ENCODE measurements at regions not wholly inside any gene's neighbourhood (a gene's known extent, or its start where the extent isn't known, plus 50 kb on each side); places are given as distances from the start of the nearest gene placed in this dataset.

DNA sequence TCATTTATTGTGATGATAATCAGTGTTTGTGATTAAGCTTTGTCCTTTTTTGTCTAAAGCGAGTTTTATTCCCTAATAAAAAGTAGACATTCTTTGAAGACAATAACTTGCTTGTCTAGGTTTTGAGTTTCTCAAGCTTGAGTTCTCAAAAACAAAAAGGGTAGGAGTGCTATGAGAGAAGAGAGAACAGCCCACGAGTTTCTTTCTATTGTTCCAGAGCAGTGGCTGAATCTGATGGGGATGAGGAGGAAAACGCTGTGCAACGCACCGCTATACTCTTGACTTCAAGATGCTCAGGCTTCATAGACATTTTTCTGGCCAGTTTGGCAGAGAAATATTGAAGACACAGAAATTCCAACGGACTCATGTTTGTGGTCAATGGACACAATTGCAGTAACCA, 669.8 kb upstream of the B3GALT2 start:
- no peak overlapping the region for H3K4me3 ChIP-seq (ENCODE audit: low read length in 3 of 3)
- H3K9ac ChIP-seq (ENCODE audit: low read length in 3 of 3), result no peak overlapping the region
- H3K9me3 ChIP-seq (ENCODE audit: control insufficient read depth in 2 of 3, insufficient read depth in 1 of 3, low read length in 3 of 3), result no peaks in the 10 kb centered on the region
- FAIRE-seq (no peak), DNase-seq (no peak)
- no peak for TF ChIP-seq CTCF (IDR thresholded peaks at IDR 0.05; ENCODE audit: borderline replicate concordance, extremely low read depth, insufficient read depth)
- intact Hi-C loops (cut with DNase I), result no loop called here
- H3K27me3 ChIP-seq (ENCODE audit: control insufficient read depth, insufficient read depth, low read length), result no peaks in the 10 kb centered on the region
- no peaks in the 10 kb centered on the region for H3K36me3 ChIP-seq (ENCODE audit: control insufficient read depth in 2 of 3, insufficient read depth in 3 of 3, low read length in 3 of 3)
- H3K27ac ChIP-seq (ENCODE audit: low read depth in 2 of 2, low read length in 2 of 2), result no peak overlapping the region
- no peaks in the 10 kb centered on the region for H3K4me1 ChIP-seq (ENCODE audit: control insufficient read depth in 2 of 3, insufficient read depth in 2 of 3, low read depth in 1 of 3, low read length in 3 of 3)

- H3K27ac ChIP-seq (ENCODE audit: low read depth in 2 of 2, low read length in 2 of 2), result no peak overlapping the region
- no peaks in the 10 kb centered on the region for H3K9me3 ChIP-seq (ENCODE audit: control insufficient read depth in 2 of 3, insufficient read depth in 1 of 3, low read length in 3 of 3)
- DNase-seq, result no peak
- no peak overlapping the region for H3K4me3 ChIP-seq (ENCODE audit: low read length in 3 of 3)
- H3K36me3 ChIP-seq (ENCODE audit: control insufficient read depth in 2 of 3, insufficient read depth in 3 of 3, low read length in 3 of 3), result no peaks in the 10 kb centered on the region
- intact Hi-C loops (cut with DNase I), result no loop called here
- H3K9ac ChIP-seq (ENCODE audit: low read length in 3 of 3), result no peak overlapping the region
- TF ChIP-seq CTCF (IDR thresholded peaks at IDR 0.05; ENCODE audit: borderline replicate concordance, extremely low read depth, insufficient read depth), result no peak
- H3K4me1 ChIP-seq (ENCODE audit: control insufficient read depth in 2 of 3, insufficient read depth in 2 of 3, low read depth in 1 of 3, low read length in 3 of 3), result no peaks in the 10 kb centered on the region
- FAIRE-seq, result no peak
- H3K27me3 ChIP-seq (ENCODE audit: control insufficient read depth, insufficient read depth, low read length), result no peaks in the 10 kb centered on the region
Measured at GRCh38 chr1:193850745-193851144, 664.3 kb upstream of the B3GALT2 start.

- no peak for TF ChIP-seq CTCF (IDR thresholded peaks at IDR 0.05; ENCODE audit: borderline replicate concordance, extremely low read depth, insufficient read depth)
Measured at GRCh38 chr1:193846876-193847604, 660.6 kb upstream of the B3GALT2 start.

DNA sequence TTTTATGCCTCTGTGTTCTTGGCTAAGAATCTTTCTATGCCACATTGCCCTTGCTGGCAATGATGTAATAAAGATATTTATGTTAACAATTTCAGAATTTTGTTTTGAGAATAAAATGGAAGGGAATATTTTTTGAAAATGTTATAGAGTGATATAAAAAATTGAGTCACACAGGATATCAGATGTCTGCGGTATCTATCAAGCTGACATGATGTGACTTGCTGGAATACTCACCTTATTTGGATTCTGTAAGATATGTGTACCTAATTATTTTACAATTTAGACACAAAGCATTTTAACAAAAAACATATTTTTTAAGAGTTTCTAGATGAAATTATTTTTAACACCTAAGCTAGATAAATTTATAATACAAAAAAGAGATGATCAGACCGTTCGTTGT, 660.0 kb upstream of the B3GALT2 start:
- Histone ChIP-seq H3K4me1 (ENCODE audit: control insufficient read depth in 2 of 3, insufficient read depth in 2 of 3, low read depth in 1 of 3, low read length in 3 of 3) (no peaks in the 10 kb centered on the region), H3K27ac (ENCODE audit: low read depth in 2 of 2, low read length in 2 of 2) (no peak overlapping the region), H3K36me3 (ENCODE audit: control insufficient read depth in 2 of 3, insufficient read depth in 3 of 3, low read length in 3 of 3) (no peaks in the 10 kb centered on the region), H3K4me3 (ENCODE audit: low read length in 3 of 3) (no peak overlapping the region), H3K9ac (ENCODE audit: low read length in 3 of 3) (no peak overlapping the region), H3K9me3 (ENCODE audit: control insufficient read depth in 2 of 3, insufficient read depth in 1 of 3, low read length in 3 of 3) (no peaks in the 10 kb centered on the region), H3K27me3 (ENCODE audit: control insufficient read depth, insufficient read depth, low read length) (no peaks in the 10 kb centered on the region)
- no peak for DNase-seq
- intact Hi-C loops (cut with DNase I), result no loop called here
- no peak for TF ChIP-seq CTCF (IDR thresholded peaks at IDR 0.05; ENCODE audit: borderline replicate concordance, extremely low read depth, insufficient read depth)
- FAIRE-seq, result no peak

More at GRCh38 chr1:193846876-193847604, 660.6 kb upstream of the B3GALT2 start:
- no peak overlapping the region for H3K4me3 ChIP-seq (ENCODE audit: low read length in 3 of 3)
- no peaks in the 10 kb centered on the region for H3K4me1 ChIP-seq (ENCODE audit: control insufficient read depth in 2 of 3, insufficient read depth in 2 of 3, low read depth in 1 of 3, low read length in 3 of 3)
- no peaks in the 10 kb centered on the region for H3K9me3 ChIP-seq (ENCODE audit: control insufficient read depth in 2 of 3, insufficient read depth in 1 of 3, low read length in 3 of 3)
- intact Hi-C loops (cut with DNase I), result no loop called here
- no peaks in the 10 kb centered on the region for H3K27me3 ChIP-seq (ENCODE audit: control insufficient read depth, insufficient read depth, low read length)
- H3K9ac ChIP-seq (ENCODE audit: low read length in 3 of 3), result no peak overlapping the region
- DNase-seq (no peak), FAIRE-seq (no peak)
- no peaks in the 10 kb centered on the region for H3K36me3 ChIP-seq (ENCODE audit: control insufficient read depth in 2 of 3, insufficient read depth in 3 of 3, low read length in 3 of 3)
- no peak overlapping the region for H3K27ac ChIP-seq (ENCODE audit: low read depth in 2 of 2, low read length in 2 of 2)

Measured in kidney (tissue), 13 donors.